Gastrocnemius medialis (tissue), 4 donors: ENCODE measurements at regions not wholly inside any gene's neighbourhood (a gene's known extent, or its start where the extent isn't known, plus 50 kb on each side); places are given as distances from the start of the nearest gene placed in this dataset.
"Not testable (repeated sequence)": the region's sequence is repeated elsewhere in the genome, so short reads cannot be mapped to it uniquely, and the experiment has no call there.

Experiments used
- ATAC-seq, 2 donors: fragments of 150-250 bp; one replicate each; pipeline ENCODE4 v1.9.1; 2016
- DNase-seq, 2 donors: peaks; one replicate each; pipeline ENCODE4 v3.0.0-alpha.2; 2019
- H3K27ac ChIP-seq, 4 donors: fragments of 200-600 bp; sonication (generic); 1 replicate in 1 of 4; 2 replicates in 3 of 4; pipeline ENCODE4 v1.5.1; 2016 to 2018; ENCODE audit warnings: mild to moderate bottlenecking in 2 of 4, moderate library complexity in 1 of 4
- H3K27me3 ChIP-seq, 3 donors: fragments of 200-600 bp; sonication (generic) in 2 of 3; 1 replicate in 1 of 3; 2 replicates in 2 of 3; pipeline versions ENCODE4 v1.5.1 to v1.6.0; 2016 to 2019; ENCODE audit warnings: mild to moderate bottlenecking in 1 of 3, moderate library complexity in 1 of 3
- H3K36me3 ChIP-seq, 2 donors: fragments of 200-600 bp; sonication (generic) in 1 of 2; one replicate each; pipeline ENCODE4 v1.5.1; 2017 to 2018
- H3K4me1 ChIP-seq, 2 donors: fragments of 200-600 bp; sonication (generic) in 1 of 2; one replicate each; pipeline ENCODE4 v1.5.1; 2016 to 2017; ENCODE audit warnings: mild to moderate bottlenecking in 2 of 2
- H3K4me3 ChIP-seq, 4 donors: fragments of 200-600 bp; sonication (generic) in 3 of 4; 1 replicate in 1 of 4; 2 replicates in 3 of 4; pipeline ENCODE4 v1.5.1; 2016 to 2019; ENCODE audit warnings: mild to moderate bottlenecking in 2 of 4
- H3K9me3 ChIP-seq, 3 donors: fragments of 200-600 bp; sonication (generic) in 2 of 3; 1 replicate in 1 of 3; 2 replicates in 2 of 3; pipeline ENCODE4 v1.5.1; 2016 to 2019
- CTCF ChIP-seq, 5 experiments: fragments of 450-650 bp in 3 of 5; fragments of 200-600 bp in 2 of 5; sonication (generic) in 2 of 5; IDR thresholded peaks in 4 of 5; conservative IDR thresholded peaks in 1 of 5; 1 replicate in 4 of 5; 2 replicates in 1 of 5; pipeline ENCODE4 v1.5.1; 2016 to 2019; ENCODE audit warnings: antibody characterized with exemption in 5 of 5, mild to moderate bottlenecking in 3 of 5, moderate library complexity in 3 of 5
- POLR2A ChIP-seq, 2 donors: fragments of 450-650 bp; IDR thresholded peaks; one replicate each; pipeline ENCODE4 v1.6.1; 2017; ENCODE audit warnings: antibody characterized with exemption in 2 of 2, mild to moderate bottlenecking in 2 of 2, moderate library complexity in 2 of 2
- in situ Hi-C, 4 donors: fragments of 200-750 bp; cut with MboI; loops; one replicate each; pipeline versions ENCODE4 v1.15.0 to v1.8.0; 2017; ENCODE audit warnings: low sequenced_read_pairs in 4 of 4
- intact Hi-C: fragments of 100-400 bp; cut with DNase I; formaldehyde crosslinking; loops from one replicate; pipeline ENCODE4 v1.15.1; 2023; ENCODE audit warnings: low total_unique reads

- Histone ChIP-seq H3K4me3 (no peak overlapping the region), H3K36me3 (no peaks in the 10 kb centered on the region), H3K27me3 (no peaks in the 10 kb centered on the region), H3K27ac (no peak overlapping the region), H3K9me3 (no peaks in the 10 kb centered on the region), H3K4me1 (no peaks in the 10 kb centered on the region)
- ATAC-seq (no peak), DNase-seq (no peak)
- in situ Hi-C loops (no loop called here), intact Hi-C loops (no loop called here)
- no peak for TF ChIP-seq POLR2A (IDR thresholded peaks at IDR 0.05)
- TF ChIP-seq CTCF (IDR thresholded peaks at IDR 0.05 in 4 of 5, conservative IDR thresholded peaks at IDR 0.05 in 1 of 5) = no peak
Observed at GRCh38 chr12:91746976-91747375, 398.7 kb downstream of the BTG1 start.

- in situ Hi-C loops (no loop called here), intact Hi-C loops (no loop called here)
- H3K27me3 ChIP-seq = no peaks in the 10 kb centered on the region
- DNase-seq (no peak), ATAC-seq (no peak)
- H3K4me3 ChIP-seq = no peak overlapping the region
- no peaks in the 10 kb centered on the region for H3K9me3 ChIP-seq
- no peak overlapping the region for H3K27ac ChIP-seq
- no peaks in the 10 kb centered on the region for H3K36me3 ChIP-seq
- TF ChIP-seq CTCF (IDR thresholded peaks at IDR 0.05 in 4 of 5, conservative IDR thresholded peaks at IDR 0.05 in 1 of 5) = no peak
- no peak for TF ChIP-seq POLR2A (IDR thresholded peaks at IDR 0.05)
- no peaks in the 10 kb centered on the region for H3K4me1 ChIP-seq
Observed at GRCh38 chr12:91744597-91744996, 401.0 kb downstream of the BTG1 start.

- no peaks in the 10 kb centered on the region for H3K36me3 ChIP-seq
- in situ Hi-C loops (no loop called here), intact Hi-C loops (no loop called here)
- H3K4me1 ChIP-seq = no peaks in the 10 kb centered on the region
- no peaks in the 10 kb centered on the region for H3K27me3 ChIP-seq
- H3K9me3 ChIP-seq = no peaks in the 10 kb centered on the region
- ATAC-seq = no peak
- H3K27ac ChIP-seq = no peak overlapping the region
- DNase-seq = no peak
- no peak overlapping the region for H3K4me3 ChIP-seq
- TF ChIP-seq POLR2A (IDR thresholded peaks at IDR 0.05) (no peak), CTCF (IDR thresholded peaks at IDR 0.05 in 4 of 5, conservative IDR thresholded peaks at IDR 0.05 in 1 of 5) (no peak)
Observed at GRCh38 chr12:91743704-91744321, 401.8 kb downstream of the BTG1 start.

- Histone ChIP-seq H3K9me3 (no peaks in the 10 kb centered on the region), H3K27ac (no peak overlapping the region), H3K4me3 (no peak overlapping the region), H3K27me3 (no peaks in the 10 kb centered on the region), H3K36me3 (no peaks in the 10 kb centered on the region), H3K4me1 (no peaks in the 10 kb centered on the region)
- no peak for DNase-seq
- in situ Hi-C loops (no loop called here), intact Hi-C loops (no loop called here)
- no peak for TF ChIP-seq POLR2A (IDR thresholded peaks at IDR 0.05)
- no peak for TF ChIP-seq CTCF (IDR thresholded peaks at IDR 0.05 in 4 of 5, conservative IDR thresholded peaks at IDR 0.05 in 1 of 5)
- ATAC-seq = no peak
Observed at GRCh38 chr12:91743280-91743679, 402.4 kb downstream of the BTG1 start.

- no peak overlapping the region for H3K27ac ChIP-seq
- no peaks in the 10 kb centered on the region for H3K36me3 ChIP-seq
- intact Hi-C loops (no loop called here), in situ Hi-C loops (no loop called here)
- no peak for DNase-seq
- no peaks in the 10 kb centered on the region for H3K27me3 ChIP-seq
- H3K4me1 ChIP-seq = no peaks in the 10 kb centered on the region
- no peaks in the 10 kb centered on the region for H3K9me3 ChIP-seq
- no peak overlapping the region for H3K4me3 ChIP-seq
- no peak for ATAC-seq
- TF ChIP-seq CTCF (IDR thresholded peaks at IDR 0.05 in 4 of 5, conservative IDR thresholded peaks at IDR 0.05 in 1 of 5) = no peak
- no peak for TF ChIP-seq POLR2A (IDR thresholded peaks at IDR 0.05)
Observed at GRCh38 chr12:91741932-91742331, 403.7 kb downstream of the BTG1 start.

- ATAC-seq, H3K27ac ChIP-seq, intact Hi-C loops, in situ Hi-C loops, H3K4me1 ChIP-seq, H3K9me3 ChIP-seq, H3K36me3 ChIP-seq, DNase-seq, H3K27me3 ChIP-seq, H3K4me3 ChIP-seq: not testable (repeated sequence)
Observed at GRCh38 chr12:91733846-91734245, 411.8 kb downstream of the BTG1 start.
